ENCODE measurements at regions not wholly inside any gene's neighbourhood (a gene's known extent, or its start where the extent isn't known, plus 50 kb on each side); places are given as distances from the start of the nearest gene placed in this dataset.

- no peak for TF ChIP-seq TARDBP (IDR thresholded peaks at IDR 0.05)
- TF ChIP-seq ELF4 (IDR thresholded peaks at IDR 0.05) = no peak
- TF ChIP-seq BHLHE40 (IDR thresholded peaks at IDR 0.05; ENCODE audit: borderline replicate concordance) = no peak
Measured at GRCh38 chr14:44653641-44654040, 146.6 kb upstream of the FSCB start.

All from HEK293T (cell line).